ENCODE measurements at regions not wholly inside any gene's neighbourhood (a gene's known extent, or its start where the extent isn't known, plus 50 kb on each side); places are given as distances from the start of the nearest gene placed in this dataset.

DNA sequence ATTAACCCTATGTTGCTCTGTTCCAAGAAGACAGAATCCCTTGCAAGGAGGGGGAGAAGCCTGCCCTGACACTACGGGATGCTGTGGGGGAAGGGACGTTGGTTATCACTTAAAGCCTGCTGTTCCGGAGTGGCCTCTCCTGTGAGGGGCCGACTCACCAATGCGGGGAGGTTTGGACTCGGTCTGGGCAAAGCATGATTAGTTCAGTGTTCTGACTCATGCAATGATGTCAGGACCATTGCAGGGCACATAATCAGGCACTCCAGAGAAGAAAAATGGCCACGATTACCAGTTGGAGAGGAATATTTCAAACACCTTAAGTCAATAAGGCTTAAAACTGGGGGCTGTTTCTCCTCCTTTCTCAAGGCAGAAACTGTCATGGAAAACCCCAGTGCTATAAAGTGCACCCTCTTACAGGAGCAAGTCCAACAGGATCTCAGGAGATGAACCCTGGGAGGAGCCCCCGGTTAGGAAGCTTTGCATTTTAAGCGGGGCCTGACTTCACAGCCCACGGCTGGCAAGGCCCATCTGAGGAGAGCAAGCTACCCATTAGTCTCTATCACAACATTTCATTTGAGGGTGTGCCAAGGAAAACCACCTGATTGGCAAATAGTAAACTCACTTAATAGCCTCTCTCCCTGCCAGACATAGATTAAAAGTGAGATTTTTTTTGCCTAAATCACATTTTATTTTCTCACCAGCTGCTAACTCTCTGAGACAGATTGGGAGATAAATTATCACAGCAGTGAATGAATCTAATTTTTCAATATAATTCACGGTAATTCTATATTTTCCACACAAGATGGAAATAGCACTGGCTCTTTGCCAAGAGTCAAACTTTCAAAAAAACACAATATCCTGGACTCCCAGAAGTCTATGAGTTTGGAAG, 202.5 kb downstream of the C1orf94 start:
- Mint-ChIP-seq H3K4me3 (no peak overlapping the region), H3K36me3 (ENCODE audit: insufficient read depth) (peaks cover 2% of the 10 kb centered on the region), H3K4me1 (no peaks in the 10 kb centered on the region), H3K27ac (ENCODE audit: low read depth) (no peak overlapping the region), H3K9me3 (no peaks in the 10 kb centered on the region), H3K27me3 (peaks cover 94% of the 10 kb centered on the region)
- no peak for ATAC-seq (replicated peaks; ENCODE audit: extremely low read depth, poor library complexity, severe bottlenecking)
- DNase-seq (ENCODE audit: low spot score in 2 of 2) = no peak

DNA sequence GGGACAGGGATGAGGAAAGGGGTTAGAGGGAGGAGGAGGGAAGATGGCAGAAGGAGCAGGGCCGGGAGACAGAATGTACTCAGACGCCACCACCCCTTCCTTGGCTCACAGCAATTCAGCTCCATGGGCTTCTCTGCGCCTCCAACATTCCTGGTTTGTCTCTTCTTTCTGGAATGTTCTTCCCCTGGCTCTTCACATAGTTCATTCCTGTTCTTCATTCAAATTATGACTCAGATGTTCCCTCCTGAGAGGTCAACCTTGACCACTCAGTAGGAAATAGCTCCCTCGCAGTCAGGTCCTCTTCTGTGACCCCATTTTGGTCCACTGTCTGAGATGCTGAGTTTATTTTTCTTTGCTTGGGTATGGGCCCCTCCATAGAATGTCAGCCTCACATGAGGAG, 203.2 kb downstream of the C1orf94 start:
- no peak for DNase-seq (ENCODE audit: low spot score in 2 of 2)
- no peak overlapping the region for H3K4me3 Mint-ChIP-seq
- peaks cover 2% of the 10 kb centered on the region for H3K36me3 Mint-ChIP-seq (ENCODE audit: insufficient read depth)
- H3K27ac Mint-ChIP-seq (ENCODE audit: low read depth) = no peak overlapping the region
- H3K9me3 Mint-ChIP-seq = no peaks in the 10 kb centered on the region
- ATAC-seq (replicated peaks; ENCODE audit: extremely low read depth, poor library complexity, severe bottlenecking) = no peak
- no peaks in the 10 kb centered on the region for H3K4me1 Mint-ChIP-seq
- peaks cover 94% of the 10 kb centered on the region for H3K27me3 Mint-ChIP-seq

DNA sequence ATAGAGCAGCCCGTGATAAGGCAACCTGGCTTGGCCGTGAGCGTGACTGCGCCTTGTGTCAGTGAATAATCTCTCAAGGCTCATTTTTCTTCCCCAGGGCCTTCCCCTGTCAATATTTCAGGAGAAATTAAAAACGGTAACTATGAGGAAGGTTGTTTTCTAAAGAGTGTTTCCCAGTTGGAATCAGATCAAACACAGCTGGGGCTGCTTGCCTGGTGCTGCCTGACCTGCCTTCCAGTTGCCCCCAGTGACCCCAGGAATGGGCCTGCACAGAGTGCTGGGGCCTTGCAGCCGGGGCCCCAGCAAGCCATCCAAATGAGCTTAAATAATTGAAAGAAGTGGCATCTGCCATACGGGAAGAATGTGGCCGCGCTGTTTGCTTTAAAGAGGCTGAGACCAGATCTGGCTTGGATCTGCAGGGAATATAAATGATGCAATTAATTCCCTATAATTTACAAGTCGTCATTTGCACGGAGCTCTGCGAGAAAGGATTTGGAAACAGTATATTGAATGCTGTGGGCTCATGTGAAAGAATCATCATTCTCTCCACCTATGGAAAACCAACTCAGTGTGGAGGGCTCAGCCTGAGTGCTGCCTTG, 203.9 kb downstream of the C1orf94 start:
- no peak overlapping the region for H3K27ac Mint-ChIP-seq (ENCODE audit: low read depth)
- H3K9me3 Mint-ChIP-seq = no peaks in the 10 kb centered on the region
- H3K4me3 Mint-ChIP-seq = no peak overlapping the region
- H3K4me1 Mint-ChIP-seq = no peaks in the 10 kb centered on the region
- peaks cover 94% of the 10 kb centered on the region for H3K27me3 Mint-ChIP-seq
- ATAC-seq (replicated peaks; ENCODE audit: extremely low read depth, poor library complexity, severe bottlenecking) = no peak
- no peak for DNase-seq (ENCODE audit: low spot score in 2 of 2)
- peaks cover 2% of the 10 kb centered on the region for H3K36me3 Mint-ChIP-seq (ENCODE audit: insufficient read depth)

DNA sequence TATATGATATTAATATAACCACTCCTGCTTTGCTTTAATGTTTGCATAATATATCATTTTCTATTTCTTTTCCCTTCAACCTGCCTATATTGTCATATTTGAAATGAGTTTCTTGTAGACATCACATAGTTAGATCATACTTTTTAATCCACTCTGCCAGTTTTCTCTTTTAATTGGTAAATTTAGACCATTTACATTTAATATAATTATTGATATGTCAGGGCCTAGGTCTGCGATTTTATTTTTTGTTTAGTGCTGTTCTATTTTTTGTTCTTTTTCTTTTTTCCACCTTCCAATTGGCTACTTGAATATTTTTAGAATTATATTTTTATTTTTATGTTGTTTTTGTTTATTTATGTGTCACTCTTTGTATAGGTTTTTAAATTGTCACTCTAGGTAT, 213.3 kb downstream of the C1orf94 start:
- Mint-ChIP-seq H3K4me1 (no peaks in the 10 kb centered on the region), H3K4me3 (no peak overlapping the region), H3K27me3 (peaks cover 15% of the 10 kb centered on the region), H3K9me3 (peaks cover 21% of the 10 kb centered on the region), H3K27ac (ENCODE audit: low read depth) (no peak overlapping the region), H3K36me3 (ENCODE audit: insufficient read depth) (no peaks in the 10 kb centered on the region)
- DNase-seq (ENCODE audit: low spot score in 2 of 2) (no peak), ATAC-seq (replicated peaks; ENCODE audit: extremely low read depth, poor library complexity, severe bottlenecking) (no peak)

DNA sequence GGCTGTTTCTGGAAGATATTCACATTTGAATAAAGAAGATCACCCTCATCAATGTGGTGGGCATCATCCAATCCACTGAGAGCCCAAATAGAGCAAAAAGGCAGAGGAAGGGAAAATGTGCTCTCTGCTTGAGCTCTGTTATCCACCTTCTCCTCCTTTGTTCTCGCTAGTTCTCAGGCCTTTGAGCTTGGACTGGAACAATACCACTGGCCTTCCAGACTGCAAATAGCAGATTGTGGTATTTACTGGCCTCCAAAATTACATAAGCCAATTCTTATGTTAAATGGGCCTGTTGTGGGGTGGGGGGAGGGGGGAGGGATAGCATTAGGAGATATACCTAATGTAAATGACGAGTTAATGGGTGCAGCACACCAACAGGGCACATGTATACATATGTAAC, 219.3 kb downstream of the C1orf94 start:
- no peaks in the 10 kb centered on the region for H3K36me3 Mint-ChIP-seq (ENCODE audit: insufficient read depth)
- ATAC-seq (replicated peaks; ENCODE audit: extremely low read depth, poor library complexity, severe bottlenecking) (no peak), DNase-seq (ENCODE audit: low spot score in 2 of 2) (no peak)
- H3K4me1 Mint-ChIP-seq = no peaks in the 10 kb centered on the region
- H3K27me3 Mint-ChIP-seq = peaks cover 30% of the 10 kb centered on the region
- no peak overlapping the region for H3K4me3 Mint-ChIP-seq
- no peak overlapping the region for H3K27ac Mint-ChIP-seq (ENCODE audit: low read depth)
- peaks cover 3% of the 10 kb centered on the region for H3K9me3 Mint-ChIP-seq

DNA sequence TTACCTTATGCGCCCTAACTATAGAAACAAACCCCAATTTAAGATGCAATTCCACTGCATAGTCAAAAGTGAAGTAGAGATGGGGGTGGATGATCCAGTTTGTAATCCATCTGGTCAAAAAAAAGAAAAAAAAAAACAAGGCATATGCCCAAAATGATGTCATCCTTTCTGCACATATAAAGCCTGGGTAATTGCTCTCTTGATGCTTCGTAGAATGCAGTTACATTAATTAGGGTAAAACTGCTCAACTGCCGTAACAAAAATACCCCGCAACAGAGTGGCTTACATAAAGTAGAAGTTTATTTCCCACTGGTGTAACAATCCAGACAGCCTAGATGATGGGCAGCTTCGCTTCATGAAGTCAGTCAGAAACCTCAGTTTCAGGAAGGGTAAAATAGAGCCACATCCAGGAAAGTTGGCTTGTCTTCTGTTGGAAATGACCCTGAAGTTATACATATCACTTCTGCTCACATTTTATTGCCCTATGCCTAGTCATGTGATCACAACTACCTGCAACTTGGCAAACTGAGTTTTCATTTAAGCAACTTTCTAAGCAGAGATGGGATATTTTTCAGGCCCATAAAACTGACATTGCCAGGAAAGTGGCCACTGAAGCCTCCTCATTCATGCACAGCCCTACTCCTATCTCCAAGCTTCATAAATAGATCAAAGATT, 221.7 kb downstream of the C1orf94 start:
- Mint-ChIP-seq H3K27ac (ENCODE audit: low read depth) (no peak overlapping the region), H3K9me3 (no peaks in the 10 kb centered on the region), H3K4me1 (no peaks in the 10 kb centered on the region), H3K4me3 (no peak overlapping the region), H3K27me3 (peaks cover 25% of the 10 kb centered on the region), H3K36me3 (ENCODE audit: insufficient read depth) (no peaks in the 10 kb centered on the region)
- ATAC-seq (replicated peaks; ENCODE audit: extremely low read depth, poor library complexity, severe bottlenecking) = no peak
- DNase-seq (ENCODE audit: low spot score in 2 of 2) = no peak

DNA sequence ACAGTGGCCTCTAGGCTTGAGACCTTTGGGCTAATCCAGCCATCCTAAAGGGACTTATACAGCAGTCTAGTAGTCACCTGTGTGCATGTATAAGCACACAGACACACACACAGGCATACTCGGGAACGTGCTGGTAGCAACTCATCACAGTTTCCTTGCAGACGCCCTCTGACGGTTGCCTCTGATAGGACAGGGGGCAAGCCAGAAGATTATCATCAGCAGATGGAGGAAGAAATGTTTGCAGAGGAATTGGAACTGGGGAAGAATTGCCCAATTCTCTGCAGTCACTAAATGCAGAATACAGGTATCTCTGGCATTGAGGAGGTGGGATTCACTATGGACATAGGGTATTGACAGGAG, 222.2 kb downstream of the C1orf94 start:
- no peak overlapping the region for H3K27ac Mint-ChIP-seq (ENCODE audit: low read depth)
- ATAC-seq (replicated peaks; ENCODE audit: extremely low read depth, poor library complexity, severe bottlenecking) (no peak), DNase-seq (ENCODE audit: low spot score in 2 of 2) (no peak)
- no peaks in the 10 kb centered on the region for H3K36me3 Mint-ChIP-seq (ENCODE audit: insufficient read depth)
- H3K9me3 Mint-ChIP-seq = no peaks in the 10 kb centered on the region
- H3K4me3 Mint-ChIP-seq = no peak overlapping the region
- peaks cover 25% of the 10 kb centered on the region for H3K27me3 Mint-ChIP-seq
- no peaks in the 10 kb centered on the region for H3K4me1 Mint-ChIP-seq

DNA sequence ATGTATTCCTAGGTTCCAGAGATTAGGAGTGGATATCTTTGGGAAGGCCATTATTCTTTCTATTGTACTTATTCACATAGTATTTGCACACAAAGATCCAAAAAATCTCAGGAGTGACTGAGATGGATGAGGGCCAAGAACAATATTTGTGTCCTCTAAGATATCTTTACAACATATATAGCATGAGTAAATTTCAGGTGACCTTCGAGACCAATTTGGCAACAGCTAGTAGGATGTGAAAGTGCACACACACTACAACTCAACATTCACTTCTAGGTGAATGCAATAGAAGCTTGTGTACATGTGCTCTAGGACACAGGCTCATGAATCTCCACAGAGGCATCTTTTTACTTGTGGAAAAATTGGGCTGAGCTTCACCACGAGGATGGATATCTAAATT, 224.0 kb downstream of the C1orf94 start:
- Mint-ChIP-seq H3K27ac (ENCODE audit: low read depth) (no peak overlapping the region), H3K4me1 (no peaks in the 10 kb centered on the region), H3K9me3 (no peaks in the 10 kb centered on the region), H3K27me3 (peaks cover 25% of the 10 kb centered on the region), H3K36me3 (ENCODE audit: insufficient read depth) (no peaks in the 10 kb centered on the region), H3K4me3 (no peak overlapping the region)
- DNase-seq (ENCODE audit: low spot score in 2 of 2) = no peak
- no peak for ATAC-seq (replicated peaks; ENCODE audit: extremely low read depth, poor library complexity, severe bottlenecking)

DNA sequence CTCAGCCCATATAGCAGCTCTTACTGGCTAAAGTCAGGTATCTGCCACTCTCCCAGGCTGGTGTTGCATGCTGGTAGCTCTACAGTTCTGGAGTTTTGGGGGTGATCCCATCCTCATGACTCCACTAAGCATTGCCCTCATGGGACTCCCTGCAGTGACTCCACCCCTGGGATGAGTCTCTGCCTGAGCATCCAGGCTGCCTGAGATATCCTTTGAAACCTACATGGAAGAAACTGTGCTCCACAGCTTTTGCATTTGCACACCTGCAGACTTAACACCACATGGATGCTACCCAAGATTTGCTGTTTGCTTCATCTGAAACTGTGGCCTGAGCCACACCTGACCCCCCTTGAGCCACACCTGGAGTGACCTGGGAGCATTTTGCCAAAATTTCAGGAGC, 226.4 kb downstream of the C1orf94 start:
- no peak overlapping the region for H3K27ac Mint-ChIP-seq (ENCODE audit: low read depth)
- H3K4me1 Mint-ChIP-seq = no peaks in the 10 kb centered on the region
- H3K36me3 Mint-ChIP-seq (ENCODE audit: insufficient read depth) = no peaks in the 10 kb centered on the region
- H3K4me3 Mint-ChIP-seq = no peak overlapping the region
- H3K9me3 Mint-ChIP-seq = no peaks in the 10 kb centered on the region
- H3K27me3 Mint-ChIP-seq = peaks cover 39% of the 10 kb centered on the region
- no peak for ATAC-seq (replicated peaks; ENCODE audit: extremely low read depth, poor library complexity, severe bottlenecking)
- no peak for DNase-seq (ENCODE audit: low spot score in 2 of 2)

DNA sequence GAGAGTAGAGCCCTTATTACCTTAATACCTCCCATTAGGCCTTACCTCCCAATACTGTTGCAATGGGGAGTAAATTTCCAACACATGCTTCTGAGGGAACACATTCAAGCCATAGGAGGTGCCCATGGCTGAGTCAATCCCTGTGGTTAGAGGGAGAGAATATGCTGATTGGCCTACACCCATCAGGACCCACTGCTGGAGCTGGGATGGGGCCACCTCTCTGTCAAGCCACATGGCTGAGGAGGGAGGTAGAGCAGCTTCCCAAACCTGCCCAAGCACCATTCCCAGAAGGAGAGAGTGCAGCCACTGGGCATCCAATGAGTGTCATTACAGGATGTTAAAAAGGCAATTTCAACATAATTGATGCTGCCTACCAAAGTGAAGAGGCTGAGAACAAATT, 228.1 kb downstream of the C1orf94 start:
- Mint-ChIP-seq H3K27me3 (peaks cover 42% of the 10 kb centered on the region), H3K27ac (ENCODE audit: low read depth) (no peak overlapping the region), H3K36me3 (ENCODE audit: insufficient read depth) (no peaks in the 10 kb centered on the region), H3K4me3 (no peak overlapping the region), H3K4me1 (no peaks in the 10 kb centered on the region), H3K9me3 (no peaks in the 10 kb centered on the region)
- DNase-seq (ENCODE audit: low spot score in 2 of 2) (no peak), ATAC-seq (replicated peaks; ENCODE audit: extremely low read depth, poor library complexity, severe bottlenecking) (no peak)

DNA sequence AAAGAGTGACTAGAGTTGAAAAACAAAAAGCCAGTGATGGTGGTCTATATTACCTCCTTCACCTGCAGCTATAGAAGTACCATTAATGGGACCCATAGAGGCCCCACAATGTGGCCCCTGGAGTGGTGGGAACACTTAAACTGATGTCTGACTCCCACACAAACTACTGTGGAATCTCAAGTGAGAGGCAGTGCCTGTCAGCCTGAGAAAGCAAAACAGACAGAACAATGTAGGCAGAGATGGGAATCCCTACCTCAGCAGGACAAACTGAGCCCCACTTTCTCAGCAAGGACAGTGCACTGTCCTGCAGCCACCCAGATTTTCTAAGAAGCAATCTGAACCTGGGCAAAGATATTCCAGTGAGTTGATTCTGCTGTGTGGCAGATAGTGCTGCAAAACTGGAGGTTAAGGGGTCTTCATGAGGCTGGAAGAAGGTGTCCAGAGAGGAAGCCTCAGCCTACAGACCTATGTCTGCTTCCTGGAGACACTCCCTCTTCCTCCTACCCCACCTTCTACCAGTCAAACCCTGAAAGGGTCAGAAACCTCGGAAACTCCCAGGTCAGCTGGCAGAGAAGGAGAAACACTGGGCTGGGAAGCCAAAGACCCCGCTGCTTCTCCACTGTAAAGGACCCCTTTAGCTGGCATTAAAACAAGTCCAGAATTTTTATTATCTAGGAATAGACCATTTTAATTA, 228.7 kb downstream of the C1orf94 start:
- DNase-seq (ENCODE audit: low spot score in 2 of 2) = no peak
- no peaks in the 10 kb centered on the region for H3K4me1 Mint-ChIP-seq

DNA sequence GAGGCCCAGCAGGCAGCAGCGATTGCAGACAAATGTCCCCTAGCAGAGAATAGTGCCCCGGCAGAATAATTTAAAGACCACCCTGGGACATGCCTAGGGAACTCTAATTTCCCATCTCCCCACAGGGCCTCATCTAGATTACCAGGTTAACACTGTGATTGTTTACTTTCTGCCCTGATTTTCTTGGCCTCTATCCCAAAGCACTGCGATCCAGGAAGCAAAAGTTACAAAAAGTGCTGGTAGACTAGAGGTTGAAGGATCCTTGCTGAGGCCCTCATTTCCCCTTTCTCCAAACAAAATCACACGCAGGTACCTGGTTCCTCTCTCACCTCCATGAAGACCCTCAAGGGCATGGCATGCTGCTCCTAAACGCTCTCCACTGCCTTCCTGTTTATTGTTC, 229.7 kb downstream of the C1orf94 start:
- no peak for ATAC-seq (replicated peaks; ENCODE audit: extremely low read depth, poor library complexity, severe bottlenecking)
- H3K4me3 Mint-ChIP-seq = no peak overlapping the region
- no peaks in the 10 kb centered on the region for H3K4me1 Mint-ChIP-seq
- H3K36me3 Mint-ChIP-seq (ENCODE audit: insufficient read depth) = no peaks in the 10 kb centered on the region
- no peaks in the 10 kb centered on the region for H3K9me3 Mint-ChIP-seq
- DNase-seq (ENCODE audit: low spot score in 2 of 2) = no peak
- H3K27ac Mint-ChIP-seq (ENCODE audit: low read depth) = no peak overlapping the region
- peaks cover 29% of the 10 kb centered on the region for H3K27me3 Mint-ChIP-seq

More for the DNA sequence above, 228.7 kb downstream of the C1orf94 start:
- no peak for ATAC-seq (replicated peaks; ENCODE audit: extremely low read depth, poor library complexity, severe bottlenecking)
- no peaks in the 10 kb centered on the region for H3K9me3 Mint-ChIP-seq
- H3K27me3 Mint-ChIP-seq = peaks cover 37% of the 10 kb centered on the region
- no peaks in the 10 kb centered on the region for H3K36me3 Mint-ChIP-seq (ENCODE audit: insufficient read depth)
- no peak overlapping the region for H3K27ac Mint-ChIP-seq (ENCODE audit: low read depth)
- H3K4me3 Mint-ChIP-seq = no peak overlapping the region
